GM19372 (cell line): ENCODE measurements at regions not wholly inside any gene's neighbourhood (a gene's known extent, or its start where the extent isn't known, plus 50 kb on each side); places are given as distances from the start of the nearest gene placed in this dataset.
"Not testable (repeated sequence)": the region's sequence is repeated elsewhere in the genome, so short reads cannot be mapped to it uniquely, and the experiment has no call there.

ENCODE experiments used
- ATAC-seq: cut with Tn5 transposase; IDR thresholded peaks from one replicate; pipeline ENCODE4 v1.9.1; 2021; ENCODE audit warnings: mild to moderate bottlenecking, low read depth, moderate library complexity; ENCODE audit not compliant: unreplicated experiment

DNA sequence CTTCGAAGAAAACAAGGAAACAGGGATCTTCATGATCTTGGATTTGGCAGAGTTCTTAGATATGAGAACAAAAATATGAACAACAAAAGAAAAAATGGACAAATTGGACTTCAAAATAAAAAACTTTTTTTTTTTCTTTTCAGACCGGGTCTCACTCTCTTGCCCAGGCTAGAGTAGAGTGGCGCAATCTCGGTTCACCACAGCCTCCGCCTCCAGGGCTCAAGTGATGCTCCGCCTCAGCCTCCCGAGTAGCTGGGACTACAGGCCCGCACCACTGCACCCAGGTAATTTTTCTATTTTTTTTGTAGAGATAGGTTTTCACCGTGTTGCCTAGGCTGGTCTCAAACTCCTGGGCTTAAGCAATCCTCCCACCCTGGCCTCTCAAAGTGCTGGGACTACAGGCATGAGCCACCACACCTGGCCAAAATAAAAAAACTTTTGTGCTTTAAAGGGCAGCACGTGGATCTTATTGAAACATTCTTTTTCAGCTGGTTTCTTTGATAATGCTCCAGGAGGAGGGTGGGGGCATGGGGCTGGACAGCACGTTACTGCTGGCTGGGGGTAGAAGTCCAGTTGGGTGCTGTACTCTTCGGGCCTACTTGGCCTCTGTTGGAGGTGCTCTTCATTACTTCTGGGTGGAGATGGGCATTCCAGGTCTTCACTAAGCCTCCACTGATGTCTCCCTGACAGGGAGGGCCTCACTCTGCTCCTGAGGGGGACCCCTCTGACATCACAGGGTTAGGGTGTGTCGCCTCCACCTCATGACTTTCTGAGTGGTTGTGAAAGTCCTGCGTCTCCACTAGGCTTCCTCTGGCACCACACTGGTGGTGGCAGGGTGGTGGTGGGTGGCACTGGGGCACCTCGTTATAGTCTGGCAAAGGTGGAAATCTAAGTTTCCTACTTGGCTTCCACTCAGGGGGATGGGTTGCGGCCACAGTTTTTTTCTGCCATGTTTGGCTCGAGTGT is 150.5 kb upstream of the XPO1 start:
- no peak for ATAC-seq

DNA sequence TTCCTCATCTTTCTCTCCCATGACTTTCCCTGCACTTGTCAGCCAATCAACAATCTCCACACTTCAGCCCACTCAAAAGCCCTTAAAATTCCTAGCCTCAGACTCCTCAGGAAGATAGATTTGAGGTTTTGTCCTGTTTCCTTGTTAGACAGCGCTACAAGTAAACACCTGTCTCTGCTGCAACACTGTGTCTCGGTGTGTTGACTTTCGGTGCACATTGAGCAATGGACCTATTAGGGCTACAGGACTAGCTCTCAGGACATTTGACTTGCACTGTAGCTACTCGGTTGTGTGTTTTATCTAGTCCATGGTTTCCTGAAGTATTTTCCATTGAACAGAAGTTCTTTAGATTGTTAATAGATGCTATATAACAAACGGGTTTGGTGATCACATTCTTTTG is 140.9 kb upstream of the XPO1 start:
- no peak for ATAC-seq

DNA sequence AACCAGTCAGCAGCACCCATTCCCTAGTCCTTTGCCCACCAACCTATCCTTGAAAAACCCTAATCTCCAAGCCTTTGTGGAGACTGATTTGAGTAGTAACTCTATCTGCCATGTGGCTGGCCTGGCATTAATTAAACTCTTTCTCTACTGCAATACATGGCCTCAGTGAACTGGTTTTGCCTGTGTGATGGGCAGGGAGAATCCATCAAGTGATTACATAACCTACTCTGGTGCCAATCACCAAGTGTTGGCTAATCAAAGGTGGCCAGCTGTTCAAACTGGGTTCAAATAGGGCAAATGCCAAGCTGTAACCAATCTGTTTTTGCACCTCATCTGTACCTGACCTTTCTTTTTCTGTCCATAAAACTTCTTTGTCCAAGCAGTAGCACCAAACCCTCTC is 139.8 kb upstream of the XPO1 start:
- ATAC-seq = no peak

DNA sequence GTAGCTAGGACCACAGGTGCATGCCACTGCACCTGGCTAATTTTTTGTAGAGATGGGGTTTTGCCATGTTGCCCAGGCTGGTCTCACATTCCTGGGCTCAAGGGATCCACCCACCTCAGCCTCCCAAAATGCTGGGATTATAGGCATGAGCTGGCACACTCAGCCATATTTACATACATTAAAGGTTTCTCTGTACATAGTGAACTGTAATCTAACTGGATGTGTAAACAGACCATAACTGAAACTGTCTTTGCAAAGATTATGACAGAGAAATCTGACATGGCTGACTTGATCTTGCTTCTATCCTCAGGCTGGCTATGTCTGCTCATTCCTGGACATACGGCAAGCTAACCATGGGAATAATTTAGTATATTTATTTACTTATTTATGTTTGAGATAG is 139.2 kb upstream of the XPO1 start:
- no peak for ATAC-seq

DNA sequence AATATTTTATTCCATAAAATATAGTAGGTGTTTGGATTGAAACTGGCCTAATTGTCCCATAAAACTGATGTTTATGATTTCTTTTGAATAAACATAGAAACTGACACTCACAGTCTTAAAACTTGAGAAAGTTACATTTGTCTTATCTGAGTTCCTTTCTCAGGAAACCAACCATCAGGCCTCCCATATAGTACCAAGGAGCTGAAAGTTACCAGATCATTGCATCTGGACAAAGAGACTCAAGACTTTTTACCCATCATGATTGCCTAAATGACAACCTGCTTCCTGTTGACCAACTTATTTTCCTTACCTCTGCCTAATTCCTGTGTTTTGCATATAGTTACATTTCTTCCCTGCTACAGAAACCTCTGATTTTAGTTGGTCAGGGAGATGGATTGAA is 137.0 kb upstream of the XPO1 start:
- no peak for ATAC-seq

DNA sequence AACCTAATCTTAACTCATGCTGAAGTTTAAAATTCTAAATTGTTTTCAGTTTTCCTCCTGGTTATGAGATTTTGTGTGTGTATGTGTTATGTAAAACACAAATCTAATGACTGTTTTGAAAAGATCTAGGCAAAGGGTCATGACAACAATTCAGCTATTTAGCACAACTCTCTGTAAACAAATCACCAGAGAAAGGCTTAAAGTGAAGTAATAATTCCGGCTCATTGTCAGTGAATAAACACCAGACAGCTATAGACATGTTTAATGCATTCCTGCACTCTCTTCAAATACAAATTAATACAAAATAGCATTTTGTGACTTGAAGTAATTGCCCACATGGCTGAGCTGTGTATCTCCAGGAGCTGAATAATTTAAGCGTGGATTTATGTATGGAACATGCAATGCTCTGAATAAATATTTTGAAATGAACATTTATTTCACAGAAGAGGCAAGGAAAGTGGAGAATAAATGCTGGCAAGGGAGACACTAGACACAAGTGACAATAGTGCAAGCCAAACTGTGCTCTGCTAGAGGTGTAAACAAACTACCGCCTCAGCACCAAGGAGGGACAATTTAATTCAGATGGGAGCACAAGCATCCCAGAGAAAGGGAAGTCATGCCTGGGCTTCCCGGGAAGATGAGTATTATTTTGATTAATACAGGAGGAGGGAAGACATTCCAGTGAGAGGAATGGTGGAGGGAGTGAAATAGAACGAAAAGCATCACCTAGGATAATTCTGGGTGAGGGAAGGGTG is 133.6 kb upstream of the XPO1 start:
- ATAC-seq = no peak

DNA sequence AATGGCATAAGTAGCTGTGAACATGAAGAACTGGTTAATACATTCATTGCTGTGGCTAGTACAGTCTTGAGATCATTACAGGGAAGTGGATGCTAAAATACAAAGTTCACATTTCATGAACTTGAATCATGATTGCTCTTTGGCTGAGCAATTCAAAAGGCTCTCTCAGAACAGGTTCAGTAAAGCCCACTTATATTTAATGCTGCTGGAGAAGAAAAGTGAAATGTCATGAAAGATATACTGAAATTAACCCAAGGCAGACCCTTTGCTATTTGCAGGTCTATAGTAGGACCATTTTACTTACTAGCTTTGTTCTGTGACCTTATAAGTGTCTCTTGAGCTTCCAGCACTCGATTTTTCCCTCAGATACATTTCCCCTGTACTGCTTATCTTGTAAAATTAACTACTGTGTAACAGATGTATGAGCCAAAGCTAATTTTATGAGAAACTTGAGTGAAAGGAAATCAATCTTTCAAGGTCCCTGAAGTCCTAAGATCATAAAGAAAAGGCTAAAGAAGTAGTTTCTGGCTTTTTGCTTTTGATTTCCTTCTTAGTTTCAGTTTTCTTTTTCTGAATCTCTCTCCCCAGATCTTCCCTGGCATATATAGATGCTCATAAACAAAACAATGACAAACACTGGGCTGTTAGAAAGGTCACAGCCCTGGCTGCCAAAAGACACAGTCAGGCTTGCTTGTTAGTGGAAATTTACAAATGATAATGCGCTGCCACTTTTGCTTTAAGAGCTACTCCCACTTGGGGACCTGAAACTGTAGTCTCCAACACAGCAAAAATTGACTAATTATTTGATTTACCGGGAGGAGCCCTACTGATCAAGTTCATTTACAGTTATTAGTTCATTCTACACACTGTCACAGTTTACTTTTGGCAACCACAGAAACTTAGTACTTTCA is 132.7 kb upstream of the XPO1 start:
- ATAC-seq = peak; percentile 67

DNA sequence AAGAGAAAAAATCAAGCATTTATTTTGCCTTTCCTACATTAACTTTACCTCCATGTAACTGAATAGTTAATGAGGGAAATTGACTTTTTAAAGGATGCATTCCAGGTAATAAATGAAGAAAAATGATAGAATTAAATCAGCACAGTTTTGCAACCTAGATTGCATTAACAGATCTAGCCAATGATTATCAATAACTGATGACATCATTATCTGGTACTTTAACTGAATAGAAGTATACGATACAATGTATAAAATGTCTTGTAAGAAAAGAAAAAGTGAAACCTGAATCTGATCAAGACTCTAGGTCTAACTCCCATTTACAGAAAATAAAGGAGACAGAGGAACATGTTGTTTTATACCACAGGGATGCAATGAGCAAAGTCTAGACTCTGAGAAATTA is 126.0 kb upstream of the XPO1 start:
- no peak for ATAC-seq

DNA sequence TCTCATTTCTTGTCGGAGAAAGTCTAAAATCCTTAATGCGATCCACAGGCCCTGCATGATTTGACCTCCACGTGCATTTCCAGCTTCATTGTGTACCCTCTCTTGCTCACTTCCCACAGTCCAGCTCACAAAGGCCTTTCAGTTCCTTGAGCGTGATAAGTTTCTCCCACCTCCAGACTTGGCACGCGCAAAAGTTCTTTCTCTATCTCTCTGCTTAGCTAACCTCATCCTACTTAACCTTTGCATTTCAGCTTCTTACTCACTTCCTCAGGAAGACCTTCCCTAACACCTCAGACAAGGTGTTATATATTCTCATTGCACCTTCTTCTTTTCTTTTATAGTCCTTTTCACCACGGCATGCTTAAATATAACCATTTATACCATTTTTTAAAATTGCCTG is 124.8 kb upstream of the XPO1 start:
- ATAC-seq = no peak

DNA sequence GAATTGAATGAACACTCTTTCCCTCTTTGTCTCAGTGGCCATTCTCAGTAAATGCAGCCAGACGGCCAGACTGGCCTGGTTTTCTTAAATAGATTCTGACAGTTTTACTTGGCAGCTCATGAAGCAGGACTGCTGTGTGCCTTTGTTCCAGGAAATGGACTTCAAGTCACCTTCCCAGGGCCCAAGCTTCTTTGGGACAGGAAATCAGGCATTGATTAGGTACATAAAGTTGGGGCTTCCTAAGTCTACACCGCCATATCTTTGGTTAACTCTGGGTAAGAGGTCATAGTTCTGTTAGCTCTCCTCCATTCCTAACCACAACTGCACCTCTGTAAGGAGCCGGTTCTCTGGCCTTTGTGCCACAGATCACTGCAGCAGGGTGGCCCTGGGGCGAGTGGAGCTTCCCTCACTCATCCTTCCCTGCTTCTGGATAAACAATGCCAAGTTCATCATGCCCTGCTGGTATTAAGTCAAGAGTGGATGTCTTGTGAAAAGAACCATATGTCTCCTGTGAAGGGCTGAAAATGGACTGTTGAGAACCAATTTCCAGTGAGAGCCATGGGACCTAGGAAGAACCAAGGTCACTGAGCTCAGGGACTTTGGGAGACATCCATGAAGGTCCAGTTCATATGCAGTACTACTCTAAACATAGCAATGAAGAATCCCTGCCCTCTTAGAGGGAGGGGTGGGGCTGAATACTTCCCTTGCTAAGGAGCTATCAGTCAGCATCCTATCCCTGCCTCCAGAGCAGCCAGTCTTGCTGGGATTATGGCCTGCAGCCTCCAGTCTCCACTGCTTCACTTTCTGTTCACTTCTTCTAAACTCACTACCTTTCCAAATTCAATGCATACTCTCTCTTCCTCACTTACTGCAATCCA is 122.6 kb upstream of the XPO1 start:
- ATAC-seq = no peak

DNA sequence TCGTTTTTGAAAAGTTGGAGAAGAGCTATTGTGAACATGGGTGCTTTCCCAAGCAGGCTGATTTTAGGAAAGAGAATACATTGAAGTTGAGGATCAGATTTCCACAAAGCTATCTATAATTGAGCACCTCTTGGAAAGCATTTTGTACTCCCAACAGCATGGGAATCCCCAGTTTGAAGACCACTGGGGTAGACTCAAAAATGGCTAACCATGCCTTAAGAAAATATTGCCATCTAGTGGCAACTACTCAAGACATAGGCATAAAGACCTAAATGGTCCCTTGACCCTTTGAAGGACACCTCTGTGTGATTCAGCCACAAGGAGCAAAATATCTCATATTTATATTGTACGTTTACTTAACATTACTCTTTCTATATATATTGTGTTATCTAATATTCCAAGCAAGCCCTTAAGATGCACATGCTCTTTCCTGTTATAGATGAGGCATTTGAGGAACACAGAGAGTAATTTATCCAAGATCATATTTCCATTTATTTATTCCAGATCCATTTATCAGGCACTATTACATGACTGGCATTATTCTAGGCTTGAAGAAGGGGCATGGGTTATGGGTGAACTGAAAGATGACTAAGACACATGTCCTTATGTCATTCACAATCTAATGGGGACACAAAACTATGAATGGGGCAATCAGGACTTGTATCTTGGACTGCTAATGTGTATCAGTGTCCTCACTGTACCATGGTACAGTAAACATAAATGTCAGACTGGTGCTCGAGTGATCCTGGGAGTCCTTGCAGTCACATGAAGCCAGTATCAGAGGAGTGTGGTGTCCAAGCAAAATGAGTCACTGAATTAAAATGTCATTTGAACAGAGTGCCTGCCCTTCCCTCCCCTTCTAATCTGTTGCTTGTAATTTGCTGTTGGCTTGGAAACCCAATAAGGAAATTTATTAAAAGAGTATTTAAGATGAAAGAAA is 121.0 kb upstream of the XPO1 start:
- ATAC-seq = no peak

DNA sequence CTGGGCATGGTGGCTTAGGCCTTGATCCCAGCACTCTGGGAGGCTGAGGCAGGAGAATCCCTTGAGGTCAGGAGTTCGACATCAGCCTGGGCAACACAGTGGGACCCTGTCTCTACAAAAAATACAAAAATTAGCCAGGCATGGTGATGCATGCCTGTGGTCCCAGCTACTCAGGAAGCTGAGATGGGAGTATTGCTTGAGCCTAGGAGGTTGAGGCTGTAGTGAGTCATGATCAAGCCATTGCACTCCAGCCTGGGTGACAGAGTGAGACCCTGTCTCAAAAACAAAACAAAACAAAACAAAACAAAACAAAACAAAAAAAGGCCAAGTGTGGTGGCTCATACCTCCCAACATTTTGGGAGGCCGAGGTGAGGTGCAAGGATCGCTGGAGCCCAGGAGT is 111.8 kb upstream of the XPO1 start:
- ATAC-seq = not testable (repeated sequence)

DNA sequence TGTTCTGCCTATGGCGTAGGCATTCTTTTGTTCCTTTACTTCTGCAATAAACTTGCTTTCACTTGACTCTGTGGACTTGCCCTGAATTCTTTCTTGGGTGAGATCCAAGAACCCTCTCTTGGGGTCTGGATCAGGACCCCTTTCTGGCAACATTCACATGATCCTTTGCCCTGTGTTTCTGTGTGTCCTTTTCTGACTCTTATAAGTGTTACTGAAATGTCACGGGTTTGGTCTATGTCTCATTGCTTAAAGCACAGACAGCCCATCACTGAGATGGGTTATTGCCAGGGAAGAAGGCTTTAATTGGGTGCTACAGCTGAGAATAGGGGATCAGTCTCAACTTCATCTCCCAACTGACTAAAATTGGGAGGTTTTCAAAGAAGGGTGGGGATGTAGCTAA is 110.9 kb upstream of the XPO1 start:
- no peak for ATAC-seq

DNA sequence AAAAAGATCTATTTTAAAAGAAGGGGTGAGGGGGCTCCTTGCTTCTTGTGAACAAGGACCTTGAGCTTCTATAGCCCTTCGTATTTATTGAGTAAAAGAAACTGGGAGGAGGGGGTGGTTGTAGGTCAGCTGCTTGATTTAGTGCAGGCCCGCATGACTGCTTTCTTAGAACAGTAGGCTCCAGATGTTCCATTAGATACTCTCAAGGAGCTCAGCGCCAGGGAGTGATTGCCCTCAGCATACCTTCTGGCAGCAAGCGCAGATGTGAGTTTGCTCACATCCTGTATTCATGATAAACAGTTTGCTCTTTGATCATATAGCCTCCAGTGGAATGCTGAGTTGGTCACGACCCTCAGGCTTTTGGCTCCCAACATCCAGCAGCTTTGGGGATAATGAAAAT is 108.9 kb upstream of the XPO1 start:
- ATAC-seq = no peak

DNA sequence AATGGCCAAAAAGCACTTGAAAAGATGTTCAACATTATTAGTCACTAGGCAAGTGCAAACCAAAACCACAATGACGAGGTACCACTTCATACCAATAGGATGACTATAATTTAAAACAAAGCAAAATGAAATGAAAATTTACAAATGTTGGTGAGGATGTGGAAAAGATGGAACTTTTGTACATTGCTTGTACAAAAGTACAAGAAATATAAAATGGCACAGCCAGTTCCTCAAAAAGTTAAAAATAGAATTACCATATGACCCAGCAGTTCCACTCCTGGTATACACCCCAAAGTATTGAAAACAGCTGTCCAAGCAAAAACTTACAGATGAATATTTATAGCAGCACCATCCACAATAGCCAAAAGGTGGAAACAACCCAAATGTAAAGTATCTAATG is 107.8 kb upstream of the XPO1 start:
- ATAC-seq = no peak

DNA sequence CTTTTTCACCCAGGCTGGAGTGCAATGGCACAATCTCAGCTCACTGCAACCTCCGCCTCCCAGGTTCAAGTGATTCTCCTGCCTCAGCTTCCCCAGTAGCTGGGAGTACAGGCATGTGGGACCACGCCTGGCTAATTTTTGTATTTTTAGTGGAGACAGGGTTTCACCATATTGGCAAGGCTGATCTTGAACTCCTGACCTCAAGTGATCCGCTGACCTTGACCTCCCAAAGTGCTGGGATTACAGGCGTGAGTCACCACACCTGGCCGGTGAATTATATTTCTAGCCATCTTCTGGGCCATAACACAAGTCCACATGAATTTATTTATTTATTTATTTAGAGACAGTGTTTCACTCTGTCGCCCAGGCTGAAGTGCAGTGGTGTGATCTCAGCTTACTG is 105.0 kb upstream of the XPO1 start:
- not testable (repeated sequence) for ATAC-seq

DNA sequence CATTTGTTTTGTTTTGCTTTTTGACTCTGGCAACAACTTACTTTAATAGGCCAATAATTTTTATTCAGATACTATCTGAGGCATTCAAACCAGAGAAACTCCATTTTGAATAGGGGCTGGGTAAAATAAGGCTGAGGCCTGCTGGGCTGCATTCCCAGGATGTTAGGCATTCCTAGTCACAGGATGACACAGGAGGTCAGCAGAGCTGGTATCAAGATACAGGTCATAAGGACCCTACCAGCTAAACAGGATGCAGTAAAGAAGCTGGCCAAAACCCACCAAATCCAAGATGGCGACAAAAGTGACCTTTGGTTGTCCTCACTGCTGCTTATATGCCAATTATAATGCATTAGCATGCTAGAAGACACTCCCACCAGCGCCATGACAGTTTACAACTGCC is 102.2 kb upstream of the XPO1 start:
- ATAC-seq = no peak

DNA sequence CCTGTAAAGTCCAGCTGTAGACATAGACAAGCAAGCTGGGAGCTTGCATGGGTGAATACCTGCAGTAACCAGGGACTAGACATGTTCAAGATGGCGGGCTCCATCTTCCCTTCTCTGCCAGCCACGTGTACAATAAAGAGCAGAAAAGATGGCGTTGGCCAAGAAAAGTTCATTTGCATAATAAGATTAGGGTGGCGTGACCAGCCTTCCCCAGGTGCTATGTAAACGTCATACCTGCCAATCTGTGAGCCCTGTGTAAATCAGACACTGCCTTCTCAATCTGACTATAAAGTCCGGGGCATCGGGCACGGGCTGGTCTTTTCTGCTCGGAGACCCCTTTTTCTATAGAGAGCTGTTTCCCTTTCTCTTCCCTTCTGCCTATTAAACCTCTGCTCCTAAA is 101.6 kb upstream of the XPO1 start:
- no peak for ATAC-seq

DNA sequence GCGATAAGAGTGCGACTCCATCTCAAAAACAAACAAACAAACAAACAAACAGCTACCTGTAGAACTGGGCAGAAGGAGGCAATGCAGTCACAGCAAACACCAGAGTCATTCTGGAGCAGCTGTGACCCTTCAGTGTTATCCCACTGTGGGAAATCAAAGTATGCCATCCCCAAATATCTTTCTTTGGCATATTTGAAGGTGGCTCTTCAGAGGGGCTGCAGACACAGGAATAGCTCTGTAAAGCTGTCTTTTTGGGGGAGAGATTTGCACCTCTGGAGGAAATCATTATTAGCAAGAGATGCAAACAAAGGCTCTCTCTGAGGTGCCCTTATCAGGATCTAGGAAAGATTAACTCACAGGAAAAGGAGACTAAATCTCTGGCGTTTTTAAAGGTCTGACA is 98.5 kb upstream of the XPO1 start:
- no peak for ATAC-seq
